Epithelial cell of esophagus (primary cell): ENCODE measurements at regions not wholly inside any gene's neighbourhood (a gene's known extent, or its start where the extent isn't known, plus 50 kb on each side); places are given as distances from the start of the nearest gene placed in this dataset.
"Not testable (repeated sequence)": the region's sequence is repeated elsewhere in the genome, so short reads cannot be mapped to it uniquely, and the experiment has no call there.

Source experiments
- DNase-seq: peaks from one replicate; pipeline ENCODE4 v3.0.0; 2010; ENCODE audit warnings: low read depth
- H3K4me3 ChIP-seq: 2 replicates; pipeline ENCODE4 v1.5.1; 2011; ENCODE audit warnings: mild to moderate bottlenecking, low read length, control low read depth
- TF ChIP-seq, protein P1 (sequence below): IDR thresholded peaks from 2 replicates; pipeline ENCODE4 v1.5.1; 2011; ENCODE audit warnings: low read depth, mild to moderate bottlenecking, low read length, control low read depth, inconsistent platforms; ENCODE audit not compliant: insufficient read depth; ENCODE audit errors: missing control alignments

DNA sequence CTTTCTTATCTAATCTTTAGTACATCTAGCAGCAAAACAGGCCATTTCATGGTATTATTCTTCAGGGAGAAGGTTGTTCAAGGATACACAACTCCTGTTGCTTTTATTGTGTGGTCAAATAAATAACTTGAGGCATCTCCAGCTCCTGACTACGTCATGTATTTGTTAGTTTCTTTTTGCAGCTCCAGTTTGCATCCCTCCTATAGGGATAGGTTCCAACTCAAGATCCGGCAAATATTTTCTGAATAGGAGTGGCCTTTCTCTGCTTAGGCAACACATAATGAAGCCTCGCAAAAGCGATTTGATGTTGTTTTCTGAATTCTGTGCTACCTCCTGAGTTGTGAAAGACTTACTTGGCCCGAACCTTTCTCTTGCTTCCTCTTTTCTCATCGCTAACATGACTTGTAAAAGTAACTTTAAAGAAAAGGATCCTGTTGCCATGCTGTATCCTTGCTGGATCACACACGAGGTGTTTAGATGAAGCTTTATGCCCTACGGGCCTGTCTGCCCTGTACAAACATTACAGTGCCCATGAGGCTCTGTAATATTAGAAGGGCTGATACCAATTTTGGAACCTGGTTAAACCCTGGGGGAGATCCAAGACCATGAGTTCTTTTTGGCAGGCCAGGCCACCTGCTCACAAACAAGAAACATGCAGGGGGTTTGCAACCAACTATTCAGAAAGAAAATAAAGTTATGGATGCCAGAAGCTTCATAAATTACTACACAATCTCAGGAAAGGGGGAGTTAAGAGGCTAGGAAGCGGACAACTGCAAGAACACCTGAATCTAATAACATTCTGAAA lies 149.8 kb upstream of the FGF10 start:
- DNase-seq = no peak
- no peak overlapping the region for H3K4me3 ChIP-seq
- TF ChIP-seq, protein P1, sequence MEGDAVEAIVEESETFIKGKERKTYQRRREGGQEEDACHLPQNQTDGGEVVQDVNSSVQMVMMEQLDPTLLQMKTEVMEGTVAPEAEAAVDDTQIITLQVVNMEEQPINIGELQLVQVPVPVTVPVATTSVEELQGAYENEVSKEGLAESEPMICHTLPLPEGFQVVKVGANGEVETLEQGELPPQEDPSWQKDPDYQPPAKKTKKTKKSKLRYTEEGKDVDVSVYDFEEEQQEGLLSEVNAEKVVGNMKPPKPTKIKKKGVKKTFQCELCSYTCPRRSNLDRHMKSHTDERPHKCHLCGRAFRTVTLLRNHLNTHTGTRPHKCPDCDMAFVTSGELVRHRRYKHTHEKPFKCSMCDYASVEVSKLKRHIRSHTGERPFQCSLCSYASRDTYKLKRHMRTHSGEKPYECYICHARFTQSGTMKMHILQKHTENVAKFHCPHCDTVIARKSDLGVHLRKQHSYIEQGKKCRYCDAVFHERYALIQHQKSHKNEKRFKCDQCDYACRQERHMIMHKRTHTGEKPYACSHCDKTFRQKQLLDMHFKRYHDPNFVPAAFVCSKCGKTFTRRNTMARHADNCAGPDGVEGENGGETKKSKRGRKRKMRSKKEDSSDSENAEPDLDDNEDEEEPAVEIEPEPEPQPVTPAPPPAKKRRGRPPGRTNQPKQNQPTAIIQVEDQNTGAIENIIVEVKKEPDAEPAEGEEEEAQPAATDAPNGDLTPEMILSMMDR = no peak

DNA sequence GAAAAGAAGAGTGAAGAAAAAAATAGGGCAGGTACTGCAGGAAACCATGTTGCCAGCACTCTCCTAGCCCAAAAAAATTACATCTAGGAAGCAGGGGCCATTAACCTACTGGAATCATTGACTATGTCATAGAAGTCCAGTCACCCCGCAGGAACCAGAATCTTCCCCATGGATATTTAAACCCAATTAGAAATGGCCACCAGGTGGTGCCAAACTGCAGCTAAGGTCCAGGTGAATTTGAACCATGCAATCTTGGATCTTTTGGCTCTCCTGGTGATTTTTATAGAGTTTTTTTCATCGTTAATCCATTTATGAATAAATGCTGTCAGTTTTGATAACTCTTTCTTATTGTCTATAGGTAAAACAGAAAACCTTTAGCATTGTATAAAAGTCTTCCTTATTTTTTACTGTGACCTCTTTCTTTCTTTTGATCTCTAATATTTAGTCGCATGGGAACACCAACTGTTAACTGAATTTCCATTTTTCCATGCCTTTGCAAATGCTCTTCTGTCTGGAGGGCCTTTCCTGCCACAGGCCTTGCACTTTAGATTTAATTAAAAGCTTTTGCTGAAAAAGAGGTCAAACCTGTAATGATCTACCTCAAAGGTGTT lies 147.5 kb upstream of the FGF10 start:
- no peak overlapping the region for H3K4me3 ChIP-seq
- peak; percentile 69 for DNase-seq
- TF ChIP-seq, protein P1 = peak; percentile 73

DNA sequence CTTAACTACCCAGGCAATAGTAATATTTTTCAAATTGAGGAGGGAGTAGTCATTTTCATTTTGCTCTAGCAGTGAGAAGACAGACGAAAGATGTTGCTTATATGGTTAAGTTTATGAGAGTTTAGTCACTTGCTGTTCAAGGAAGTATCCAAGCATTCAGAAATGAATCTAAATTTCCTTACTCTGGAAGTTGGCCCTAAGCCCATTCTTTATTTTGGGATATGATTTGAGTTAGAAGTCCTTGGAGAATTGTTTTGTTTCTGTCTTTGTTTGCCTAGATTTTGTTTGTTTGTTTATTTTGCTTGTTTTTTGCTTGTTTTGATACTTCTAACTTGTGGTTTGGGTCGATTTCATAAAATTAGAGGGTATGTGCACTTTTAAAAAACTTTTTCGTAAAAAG lies 146.4 kb upstream of the FGF10 start:
- DNase-seq = no peak
- TF ChIP-seq, protein P1 = no peak
- no peak overlapping the region for H3K4me3 ChIP-seq

DNA sequence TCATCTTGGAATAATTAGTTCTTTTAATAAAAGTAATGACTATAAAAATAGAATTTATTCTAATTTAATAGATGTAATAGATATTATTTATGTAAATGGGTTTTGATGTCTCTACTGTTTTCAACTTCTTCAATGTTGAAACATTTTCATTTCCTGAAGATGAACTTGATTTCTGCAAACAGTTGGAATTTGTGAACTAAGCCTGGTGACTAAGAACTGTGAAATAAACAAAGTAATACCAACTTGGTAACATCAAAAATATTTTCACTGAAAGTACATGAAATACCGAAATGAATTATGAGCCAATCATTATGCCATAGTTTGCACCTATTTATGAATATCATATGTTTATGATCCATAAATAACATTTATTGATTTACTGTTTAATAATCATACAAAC lies 143.8 kb upstream of the FGF10 start:
- DNase-seq = no peak
- TF ChIP-seq, protein P1 = no peak
- H3K4me3 ChIP-seq = no peak overlapping the region

- not testable (repeated sequence) for H3K4me3 ChIP-seq, DNase-seq
Observed at GRCh38 chr5:44531756-44532155, 142.5 kb upstream of the FGF10 start.

DNA sequence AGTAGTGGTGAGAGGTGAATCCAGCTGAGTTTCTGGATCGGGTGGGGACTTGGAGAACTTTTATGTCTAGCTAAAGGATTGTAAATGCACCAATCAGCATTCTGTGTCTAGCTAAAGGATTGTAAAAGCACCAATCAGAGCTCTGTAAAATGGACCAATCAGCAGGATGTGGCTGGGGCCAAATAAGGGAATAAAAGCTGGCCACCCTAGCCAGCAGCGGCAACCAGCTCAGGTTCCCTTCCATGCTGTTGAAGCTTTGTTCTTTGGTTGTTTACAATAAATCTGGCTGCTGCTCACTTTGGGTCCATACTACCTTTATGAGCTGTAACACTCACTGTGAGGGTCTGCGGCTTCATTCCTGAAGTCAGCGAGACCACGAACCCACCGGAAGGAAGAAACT lies 141.6 kb upstream of the FGF10 start:
- not testable (repeated sequence) for H3K4me3 ChIP-seq, DNase-seq

- no peak for DNase-seq
- H3K4me3 ChIP-seq = no peak overlapping the region
- TF ChIP-seq, protein P1 = no peak
Observed at GRCh38 chr5:44511596-44511995, 122.4 kb upstream of the FGF10 start.

DNA sequence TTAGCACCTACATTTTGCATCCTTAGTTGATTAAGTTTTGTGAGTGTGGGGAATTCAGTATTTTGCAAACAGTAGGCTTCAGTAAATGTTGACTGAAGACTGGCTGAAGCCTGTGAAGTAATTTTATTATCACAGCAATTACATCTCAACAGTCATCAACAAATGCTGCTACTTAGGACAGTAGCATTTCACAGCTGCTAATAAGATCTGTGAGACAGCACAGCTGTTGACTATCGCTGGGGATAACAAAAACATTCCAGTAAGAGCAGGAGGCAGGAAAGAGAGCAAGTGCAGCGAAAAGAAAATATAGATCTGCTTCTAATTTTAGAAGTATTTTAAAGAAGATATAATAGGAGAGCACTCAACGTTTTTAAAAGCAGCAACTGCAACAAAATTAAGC lies 117.3 kb upstream of the FGF10 start:
- TF ChIP-seq, protein P1 = no peak
- DNase-seq = no peak
- no peak overlapping the region for H3K4me3 ChIP-seq
